Retina (tissue), 1 donor: ENCODE measurements at regions not wholly inside any gene's neighbourhood (a gene's known extent, or its start where the extent isn't known, plus 50 kb on each side); places are given as distances from the start of the nearest gene placed in this dataset.
"Not testable (repeated sequence)": the region's sequence is repeated elsewhere in the genome, so short reads cannot be mapped to it uniquely, and the experiment has no call there.

Source experiments
- DNase-seq: peaks from one replicate; pipeline ENCODE4 v3.0.0-alpha.2; 2016

GRCh38 chr2:153299809-153300208 is 178.8 kb downstream of the RPRM start:
- DNase-seq = no peak

GRCh38 chr2:153299217-153299616 is 179.3 kb downstream of the RPRM start:
- DNase-seq = no peak

GRCh38 chr2:153294199-153294786 is 184.3 kb downstream of the RPRM start:
- no peak for DNase-seq

GRCh38 chr2:153291718-153292117 is 186.8 kb downstream of the RPRM start:
- no peak for DNase-seq

GRCh38 chr2:153287109-153287801 is 191.3 kb downstream of the RPRM start:
- DNase-seq = peak; percentile 22

- no peak for DNase-seq
These were observed 209.6 kb downstream of the RPRM start for GRCh38 chr2:153268941-153269461.

GRCh38 chr2:153256876-153257275 is 221.7 kb downstream of the RPRM start:
- not testable (repeated sequence) for DNase-seq

- not testable (repeated sequence) for DNase-seq
These were observed 231.9 kb downstream of the RPRM start for GRCh38 chr2:153246636-153247035.

- no peak for DNase-seq
These were observed 243.0 kb downstream of the RPRM start for GRCh38 chr2:153235516-153235915.

GRCh38 chr2:153232464-153232863 is 246.1 kb downstream of the RPRM start:
- no peak for DNase-seq

- no peak for DNase-seq
These were observed 247.6 kb downstream of the RPRM start for GRCh38 chr2:153230977-153231376.

GRCh38 chr2:153228904-153229303 is 249.7 kb downstream of the RPRM start:
- no peak for DNase-seq

- no peak for DNase-seq
These were observed 250.6 kb downstream of the RPRM start for GRCh38 chr2:153227981-153228380.

- DNase-seq = no peak
These were observed 256.1 kb downstream of the RPRM start for GRCh38 chr2:153222231-153223165.

GRCh38 chr2:153221506-153221905 is 257.1 kb downstream of the RPRM start:
- no peak for DNase-seq

- DNase-seq = no peak
These were observed 257.5 kb downstream of the RPRM start for GRCh38 chr2:153221087-153221486.

- no peak for DNase-seq
These were observed 259.7 kb downstream of the RPRM start for GRCh38 chr2:153218851-153219250.

- peak; percentile 72 for DNase-seq
These were observed 264.2 kb downstream of the RPRM start for GRCh38 chr2:153214337-153214736.

- peak; percentile 26 for DNase-seq
These were observed 265.5 kb downstream of the RPRM start for GRCh38 chr2:153213022-153213421.

- no peak for DNase-seq
These were observed 280.9 kb downstream of the RPRM start for GRCh38 chr2:153197402-153198386.

- DNase-seq = no peak
These were observed 282.0 kb downstream of the RPRM start for GRCh38 chr2:153196378-153197058.

GRCh38 chr2:153195342-153195741 is 283.2 kb downstream of the RPRM start:
- DNase-seq = no peak
